Heart left ventricle (tissue), 13 donors: ENCODE measurements at regions not wholly inside any gene's neighbourhood (a gene's known extent, or its start where the extent isn't known, plus 50 kb on each side); places are given as distances from the start of the nearest gene placed in this dataset.

Source experiments
- CTCF ChIP-seq, 12 donors: fragments of 200-600 bp; sonication (generic) in 4 of 12; IDR thresholded peaks; one replicate each; pipeline versions ENCODE4 v1.5.0 to v1.8.0; 2018 to 2022; ENCODE audit warnings: antibody characterized with exemption in 12 of 12, mild to moderate bottlenecking in 5 of 12
- POLR2A ChIP-seq, 2 donors: fragments of 450-650 bp; IDR thresholded peaks; one replicate each; pipeline ENCODE4 v1.6.1; 2017; ENCODE audit warnings: antibody characterized with exemption in 2 of 2, mild to moderate bottlenecking in 2 of 2, moderate library complexity in 2 of 2
- donor health status: ischemic (EF 13 %, LVEDD 7.1; RV severe dilation, severe dysfunction).
- donor health status: DM: no; HTN: yes; CAD: no.
- donor health status: DM: no; HTN: no; CAD: no.
- donor health status: ischemic (EF 25% LVEDD 6.9; RV normal size, moderate dysfunction).
- donor health status: ischemic (EF 25% LVEDD 5.7; RV mildly dilated, moderate dysfunction).
- donor health status: ischemic (EF 35%, LVEDD 5.7; RV mildly dilated, moderate dysfunction).
- donor health status: nonischemic (EF 11% LVEDD 7.7; RV severe dilation, severe dysfunction).
- donor health status: DM: yes; HTN: yes; CAD: no.
- donor health status: PGD.
- donor health status: ischemic (EF 29% LVEDD 5.4; RV normal size, mild dysfunction).
- donor health status: nonischemic (EF 23%, LVEDD 6.1; RV moderate dilation, normal function).

GRCh38 chr12:42652048-42652447, 62.5 kb upstream of the PRICKLE1 start:
- TF ChIP-seq CTCF (IDR thresholded peaks at IDR 0.05) (no peak), POLR2A (IDR thresholded peaks at IDR 0.05) (no peak)
